Activated CD4-positive, alpha-beta T cell treated with anti-CD3 and anti-CD28 coated beads for 36 hours (primary cell): ENCODE measurements at regions not wholly inside any gene's neighbourhood (a gene's known extent, or its start where the extent isn't known, plus 50 kb on each side); places are given as distances from the start of the nearest gene placed in this dataset.
"Not testable (repeated sequence)": the region's sequence is repeated elsewhere in the genome, so short reads cannot be mapped to it uniquely, and the experiment has no call there.

Experiments used
- ATAC-seq: fragments of 200-7000 bp; cut with Tn5 transposase; one replicate; pipeline ENCODE4 v1.10.0; 2021; ENCODE audit warnings: mild to moderate bottlenecking, moderate library complexity
- CTCF ChIA-PET: fragments of 350-600 bp; sonication (Branson Sonifier 250); formaldehyde crosslinking; loops from one replicate; lab custom pipeline; 2021; ENCODE audit warnings: antibody characterized with exemption; lab: Charles Lee
- POLR2A ChIA-PET: fragments of 350-600 bp; sonication (Branson Sonifier 250); formaldehyde crosslinking; loops from one replicate; lab custom pipeline; 2021; ENCODE audit warnings: antibody characterized with exemption, inconsistent platforms; lab: Charles Lee
- DNase-seq: peaks from one replicate; pipeline ENCODE4 v3.0.0-alpha.2; 2020
- H3K27ac Mint-ChIP-seq: one replicate; pipeline ENCODE4 v1.8.0; 2021; ENCODE audit warnings: mixed read lengths
- H3K27me3 Mint-ChIP-seq: one replicate; pipeline ENCODE4 v1.8.0; 2021; ENCODE audit warnings: mixed read lengths
- H3K36me3 Mint-ChIP-seq: one replicate; pipeline ENCODE4 v1.8.0; 2021; ENCODE audit warnings: low read depth, mixed read lengths
- H3K4me1 Mint-ChIP-seq: one replicate; pipeline ENCODE4 v1.8.0; 2021; ENCODE audit warnings: mixed read lengths
- H3K4me3 Mint-ChIP-seq: one replicate; pipeline ENCODE4 v1.8.0; 2021; ENCODE audit warnings: mild to moderate bottlenecking, moderate library complexity, mixed read lengths
- H3K9me3 Mint-ChIP-seq: one replicate; pipeline ENCODE4 v1.8.0; 2021; ENCODE audit warnings: low read depth, mixed read lengths
- intact Hi-C, 2 experiments: fragments of 100-400 bp; cut with DNase I in 1 of 2; cut with micrococcal nuclease in 1 of 2; formaldehyde crosslinking; loops; one replicate each; pipeline versions ENCODE4 v1.14.2 to v1.15.1; 2022 to 2024; cut with DNase I, micrococcal nuclease

DNA sequence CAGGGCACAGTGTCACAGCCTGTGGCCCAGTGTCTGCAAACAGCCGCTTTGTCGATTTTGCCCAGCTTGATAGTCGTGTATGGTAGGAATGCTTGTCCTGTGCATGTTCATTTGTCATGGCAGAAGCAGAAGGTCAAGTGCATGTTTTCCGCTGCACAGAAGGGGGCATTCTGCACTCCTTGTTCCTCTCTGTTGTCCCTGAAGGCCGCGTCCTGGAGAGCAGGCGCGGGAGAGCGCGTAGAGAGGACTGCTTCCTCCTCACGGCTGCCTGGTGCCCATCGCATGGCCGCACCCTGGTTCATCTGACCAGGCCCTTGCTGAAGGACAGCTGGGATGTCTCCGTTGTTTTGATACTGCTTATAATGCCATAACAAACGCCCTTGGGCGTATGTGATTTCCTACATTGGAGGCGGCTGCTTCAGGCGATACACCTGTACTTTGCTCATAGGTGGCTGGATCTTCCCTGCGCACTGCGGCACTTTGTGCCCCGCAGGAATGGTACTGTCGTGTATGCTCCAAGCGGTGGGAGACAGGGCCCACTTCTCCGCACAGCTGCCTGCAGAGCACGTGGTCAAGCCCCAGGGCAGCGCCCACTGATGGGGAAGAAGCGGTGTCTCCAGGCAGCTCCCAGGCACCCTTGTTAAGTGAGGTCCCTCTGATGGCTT is 63.5 kb upstream of the LRPAP1 start:
- intact Hi-C loops, H3K36me3 Mint-ChIP-seq, ATAC-seq, H3K4me3 Mint-ChIP-seq, POLR2A ChIA-PET, H3K27ac Mint-ChIP-seq, DNase-seq, H3K9me3 Mint-ChIP-seq, CTCF ChIA-PET, H3K4me1 Mint-ChIP-seq: not testable (repeated sequence)
- H3K27me3 Mint-ChIP-seq = peaks cover 14% of the 10 kb centered on the region

GRCh38 chr4:3594751-3595150 is 62.5 kb upstream of the LRPAP1 start:
- DNase-seq, POLR2A ChIA-PET, H3K36me3 Mint-ChIP-seq, H3K4me3 Mint-ChIP-seq, ATAC-seq, H3K27ac Mint-ChIP-seq, intact Hi-C loops, H3K9me3 Mint-ChIP-seq, H3K4me1 Mint-ChIP-seq: not testable (repeated sequence)
- CTCF ChIA-PET = interaction anchor here (0.7 kb wide), 1 partner anchor 145 kb away, joined by 4 read pairs; no protein-coding TSS in a partner anchor
- peaks cover 14% of the 10 kb centered on the region for H3K27me3 Mint-ChIP-seq

DNA sequence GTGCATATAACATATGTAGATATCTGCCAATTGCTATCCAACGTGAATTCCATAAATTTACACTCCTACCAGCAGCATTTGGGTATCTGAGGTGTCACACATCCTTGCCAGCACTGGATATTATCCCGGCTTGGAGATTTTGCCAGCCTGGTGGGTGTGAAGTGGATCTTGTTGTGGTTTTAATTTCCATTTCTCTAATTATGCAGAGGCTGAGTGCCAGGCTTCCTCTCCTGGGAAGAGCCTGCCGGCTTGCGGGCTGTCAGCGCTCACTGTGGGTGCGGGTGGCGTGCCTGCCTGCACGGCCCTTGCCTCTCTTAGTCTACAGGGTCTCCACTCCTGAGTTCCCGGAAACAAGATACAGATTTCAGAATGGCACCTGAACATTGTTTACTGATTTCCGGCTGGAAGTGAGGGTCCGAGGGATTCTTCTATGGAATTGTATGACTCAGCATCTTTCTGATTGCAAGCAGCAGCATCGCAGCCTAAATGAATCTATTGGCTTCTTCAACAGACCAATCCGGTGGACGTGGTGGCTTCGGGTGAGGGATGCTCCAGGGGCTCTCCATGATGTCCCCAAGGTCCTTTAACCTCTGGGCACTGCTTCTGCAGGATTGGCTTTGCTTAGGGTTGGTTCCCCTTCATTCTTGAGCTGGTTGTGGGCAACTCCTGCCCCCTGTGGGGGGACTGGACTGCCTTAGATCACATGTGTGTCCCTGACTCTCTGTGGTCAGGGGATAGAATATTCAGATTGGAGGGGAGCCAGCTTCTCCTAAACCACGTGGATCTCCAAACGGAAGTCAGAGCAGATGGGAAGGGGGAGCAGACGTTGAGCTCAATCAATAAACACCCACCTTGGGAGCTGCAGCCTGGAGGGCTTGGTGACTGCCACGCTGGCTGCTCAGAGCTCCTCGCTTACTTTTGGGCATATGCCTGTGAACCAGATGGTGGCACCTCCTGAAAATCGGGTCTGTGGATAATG is 58.0 kb upstream of the LRPAP1 start:
- CTCF ChIA-PET, H3K27ac Mint-ChIP-seq, H3K9me3 Mint-ChIP-seq, H3K36me3 Mint-ChIP-seq, DNase-seq, intact Hi-C loops, ATAC-seq, POLR2A ChIA-PET, H3K4me1 Mint-ChIP-seq, H3K4me3 Mint-ChIP-seq: not testable (repeated sequence)
- peaks cover 11% of the 10 kb centered on the region for H3K27me3 Mint-ChIP-seq

GRCh38 chr4:3589379-3589778 is 57.2 kb upstream of the LRPAP1 start:
- H3K27ac Mint-ChIP-seq, H3K4me3 Mint-ChIP-seq, intact Hi-C loops, H3K27me3 Mint-ChIP-seq, H3K4me1 Mint-ChIP-seq, CTCF ChIA-PET, ATAC-seq, H3K36me3 Mint-ChIP-seq, POLR2A ChIA-PET, H3K9me3 Mint-ChIP-seq, DNase-seq: not testable (repeated sequence)

DNA sequence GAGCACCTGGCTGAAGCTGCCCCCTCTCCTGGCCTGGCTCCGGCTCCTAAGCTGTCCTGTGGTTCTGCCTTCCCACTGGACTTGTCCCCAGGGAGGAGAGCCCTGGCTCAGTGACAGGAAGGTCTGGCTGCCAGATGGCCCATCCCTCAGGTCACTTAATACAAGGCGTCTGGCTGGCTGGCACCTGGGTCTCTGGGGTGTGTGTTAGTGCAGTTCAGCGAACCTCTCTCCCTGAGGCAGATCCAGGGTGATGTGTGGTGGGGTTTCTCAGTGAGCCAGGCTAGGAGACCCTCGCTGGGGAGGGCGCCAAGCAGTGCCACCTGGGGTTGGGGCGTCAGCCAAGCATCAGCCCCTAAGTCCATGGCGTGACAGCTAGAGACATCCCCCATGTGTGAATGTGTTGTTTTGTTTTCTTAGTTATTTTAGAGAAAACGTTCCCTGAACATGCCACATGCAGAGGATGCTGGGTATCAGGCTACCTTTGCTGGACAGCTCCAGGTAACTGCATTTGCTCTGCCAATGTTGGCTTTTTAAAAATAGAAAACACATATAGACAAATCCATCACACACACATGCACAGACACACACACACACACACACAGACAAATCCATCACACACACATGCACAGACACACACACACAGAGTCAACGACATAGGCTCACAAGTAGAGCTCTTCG is 56.4 kb upstream of the LRPAP1 start:
- not testable (repeated sequence) for H3K27me3 Mint-ChIP-seq, DNase-seq

DNA sequence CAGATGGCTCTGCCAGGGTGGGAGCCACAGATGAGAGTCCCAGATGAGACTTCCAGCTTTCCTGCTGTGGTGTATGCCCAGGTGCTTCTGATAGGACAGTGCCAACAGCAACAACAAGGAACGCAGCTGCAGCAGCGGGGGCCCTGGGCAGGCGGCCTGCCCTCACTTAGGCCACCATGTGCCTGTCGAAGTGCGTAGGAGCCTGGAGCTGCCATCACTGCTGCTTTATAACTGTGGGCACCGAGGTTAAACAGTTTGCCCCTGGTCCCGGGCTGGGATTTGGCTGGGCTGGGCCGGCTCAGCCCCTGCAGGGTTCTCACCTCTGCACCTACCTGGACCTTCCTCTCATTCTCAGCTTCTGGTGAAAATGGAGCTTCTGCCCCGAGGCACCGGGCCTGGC is 54.4 kb upstream of the LRPAP1 start:
- H3K4me1 Mint-ChIP-seq, H3K36me3 Mint-ChIP-seq, POLR2A ChIA-PET, intact Hi-C loops, H3K9me3 Mint-ChIP-seq, DNase-seq, H3K4me3 Mint-ChIP-seq, CTCF ChIA-PET, H3K27ac Mint-ChIP-seq, ATAC-seq, H3K27me3 Mint-ChIP-seq: not testable (repeated sequence)

More for the DNA sequence above, 56.4 kb upstream of the LRPAP1 start:
- POLR2A ChIA-PET, H3K27ac Mint-ChIP-seq, H3K4me1 Mint-ChIP-seq, ATAC-seq, H3K36me3 Mint-ChIP-seq, CTCF ChIA-PET, intact Hi-C loops, H3K4me3 Mint-ChIP-seq, H3K9me3 Mint-ChIP-seq: not testable (repeated sequence)

GRCh38 chr4:3585567-3585966 is 53.3 kb upstream of the LRPAP1 start:
- H3K27me3 Mint-ChIP-seq, H3K4me3 Mint-ChIP-seq, DNase-seq, POLR2A ChIA-PET, H3K4me1 Mint-ChIP-seq, H3K9me3 Mint-ChIP-seq, intact Hi-C loops, ATAC-seq, CTCF ChIA-PET, H3K36me3 Mint-ChIP-seq, H3K27ac Mint-ChIP-seq: not testable (repeated sequence)

- intact Hi-C loops = no loop called here
- Mint-ChIP-seq H3K4me3 (no peak overlapping the region), H3K27ac (no peak overlapping the region), H3K9me3 (no peaks in the 10 kb centered on the region), H3K4me1 (peaks cover 3% of the 10 kb centered on the region), H3K27me3 (peaks cover 12% of the 10 kb centered on the region), H3K36me3 (no peaks in the 10 kb centered on the region)
- no peak for ATAC-seq
- no peak for DNase-seq
- CTCF ChIA-PET = no interaction called here
- POLR2A ChIA-PET = no interaction called here
Observed at GRCh38 chr4:3582091-3582475, 49.9 kb upstream of the LRPAP1 start.
